Endothelial cell of umbilical vein (primary cell): ENCODE measurements at regions not wholly inside any gene's neighbourhood (a gene's known extent, or its start where the extent isn't known, plus 50 kb on each side); places are given as distances from the start of the nearest gene placed in this dataset.

Experiments
- BruUV-seq: library from RNA; stranded (reverse); fragments of 400-500 nt; replicated peaks from 2 replicates; lab custom pipeline; 2021; lab: Mats Ljungman, UMichigan
- CTCF ChIA-PET: fragments of 300-600, 350-600 bp; sonication (Branson Sonifier 250); formaldehyde crosslinking; loops from one replicate; lab custom pipeline; 2021; ENCODE audit warnings: antibody characterized with exemption, inconsistent platforms; lab: Charles Lee
- POLR2A ChIA-PET: fragments of 300-600, 350-600 bp; sonication (Branson Sonifier 250); formaldehyde crosslinking; loops from one replicate; lab custom pipeline; 2021; ENCODE audit warnings: antibody characterized with exemption, inconsistent platforms; lab: Charles Lee
- DNase-seq: peaks from one replicate; pipeline ENCODE4 v3.0.0-alpha.2; 2011; ENCODE audit warnings: low read depth, low spot score
- FAIRE-seq: peaks from 2 replicates; lab custom pipeline; 2011; peaks lifted over from hg19 to GRCh38; lab: Jason Lieb, UNC
- H2AFZ ChIP-seq: 2 replicates; pipeline ENCODE4 v1.6.0; 2012; ENCODE audit warnings: low read depth, low read length, control low read depth, inconsistent platforms
- H3K27ac ChIP-seq: 2 replicates; pipeline ENCODE4 v1.5.1; 2011; ENCODE audit warnings: low read depth, mild to moderate bottlenecking, control low read depth, low read length, moderate library complexity; ENCODE audit not compliant: insufficient read depth
- H3K27me3 ChIP-seq, 2 experiments: 2 replicates each; pipeline versions ENCODE4 v1.6.0 to v1.6.1; 2011; ENCODE audit warnings: low read length in 2 of 2, mixed read lengths in 1 of 2; ENCODE audit not compliant: control insufficient read depth in 2 of 2, insufficient read depth in 2 of 2
- H3K36me3 ChIP-seq, 2 experiments: 2 replicates in 1 of 2; 3 replicates in 1 of 2; pipeline ENCODE4 v1.5.1; 2011; ENCODE audit warnings: low read length in 2 of 2, mild to moderate bottlenecking in 1 of 2, moderate library complexity in 1 of 2; ENCODE audit not compliant: control insufficient read depth in 2 of 2, insufficient read depth in 2 of 2; ENCODE audit errors: extremely low read depth in 1 of 2
- H3K4me1 ChIP-seq: 3 replicates; pipeline ENCODE4 v1.5.1; 2011; ENCODE audit warnings: mild to moderate bottlenecking, low read length; ENCODE audit not compliant: control insufficient read depth, insufficient read depth; ENCODE audit errors: extremely low read depth
- H3K4me2 ChIP-seq: 2 replicates; pipeline ENCODE4 v1.6.1; 2011; ENCODE audit warnings: low read length, control low read depth, mixed read lengths; ENCODE audit not compliant: insufficient read depth
- H3K4me3 ChIP-seq, 3 experiments: fragments of 200-600 bp in 1 of 3; sonication (generic), shearing (Covaris generic) in 1 of 3; replicated peaks in 1 of 3; 2 replicates each; pipeline ENCODE4 v1.5.1; 2011 to 2016; ENCODE audit warnings: control low read depth in 3 of 3, low read length in 3 of 3, mild to moderate bottlenecking in 2 of 3, inconsistent platforms in 1 of 3, low read depth in 1 of 3, moderate library complexity in 1 of 3; ENCODE audit not compliant: insufficient read depth in 1 of 3
- H3K79me2 ChIP-seq: 2 replicates; pipeline ENCODE4 v1.6.0; 2012; ENCODE audit warnings: low read length, inconsistent platforms; ENCODE audit not compliant: control insufficient read depth, insufficient read depth
- H3K9ac ChIP-seq: replicated peaks from 2 replicates; pipeline ENCODE3; 2011; ENCODE audit warnings: low read length, control low read depth; ENCODE audit not compliant: insufficient read depth; ENCODE audit errors: extremely low read depth
- H3K9me1 ChIP-seq: replicated peaks from 3 replicates; pipeline ENCODE4 v1.6.0; 2011; ENCODE audit warnings: mild to moderate bottlenecking, low read length; ENCODE audit not compliant: control insufficient read depth, insufficient read depth; ENCODE audit errors: extremely low read depth
- H3K9me3 ChIP-seq: replicated peaks from 2 replicates; pipeline ENCODE4 v1.5.1; 2012; ENCODE audit warnings: low read length, inconsistent platforms; ENCODE audit not compliant: control insufficient read depth, insufficient read depth
- H4K20me1 ChIP-seq: replicated peaks from 2 replicates; pipeline ENCODE3; 2011; ENCODE audit warnings: mild to moderate bottlenecking, low read length; ENCODE audit not compliant: control insufficient read depth, insufficient read depth; ENCODE audit errors: extremely low read depth
- CTCF ChIP-seq, 2 donors: IDR thresholded peaks; 1 replicate in 1 of 2; 2 replicates in 1 of 2; pipeline ENCODE4 v1.5.1; 2011; ENCODE audit warnings: low read length in 2 of 2, mild to moderate bottlenecking in 2 of 2, moderate library complexity in 2 of 2, control low read depth in 1 of 2, inconsistent platforms in 1 of 2, low read depth in 1 of 2; ENCODE audit not compliant: insufficient read depth in 1 of 2; ENCODE audit errors: extremely low read depth in 1 of 2
- EZH2 ChIP-seq: IDR thresholded peaks from 2 replicates; pipeline ENCODE4 v1.6.1; 2012; ENCODE audit warnings: borderline replicate concordance, low read depth, mild to moderate bottlenecking, moderate library complexity, low read length, inconsistent platforms; ENCODE audit not compliant: severe bottlenecking
- FOS ChIP-seq: IDR thresholded peaks from 2 replicates; pipeline ENCODE4 v1.6.1; 2011; ENCODE audit warnings: mild to moderate bottlenecking, low read length, moderate library complexity, borderline replicate concordance; ENCODE audit not compliant: insufficient read depth
- GATA2 ChIP-seq: IDR thresholded peaks from 2 replicates; pipeline ENCODE4 v1.7.0; 2011; ENCODE audit warnings: low read depth, mild to moderate bottlenecking, moderate library complexity, mixed read lengths, low read length; ENCODE audit not compliant: insufficient read length, insufficient read depth
- JUN ChIP-seq: IDR thresholded peaks from 2 replicates; pipeline ENCODE4 v1.6.1; 2011; ENCODE audit warnings: borderline replicate concordance, low read depth; ENCODE audit not compliant: insufficient read length, insufficient read depth
- MAX ChIP-seq: IDR thresholded peaks from 2 replicates; pipeline ENCODE4 v1.6.1; 2011; ENCODE audit not compliant: insufficient read depth, insufficient read length
- MYC ChIP-seq: IDR thresholded peaks from one replicate; pipeline ENCODE4 v1.6.1; 2011; ENCODE audit warnings: mild to moderate bottlenecking, low read depth, low read length
- POLR2A ChIP-seq: IDR thresholded peaks from 2 replicates; pipeline ENCODE4 v1.6.1; 2012; ENCODE audit warnings: low read depth, mild to moderate bottlenecking, control low read depth, low read length
- POLR2AphosphoS5 ChIP-seq: IDR thresholded peaks from 2 replicates; pipeline ENCODE4 v1.6.1; 2012; ENCODE audit warnings: low read depth, mild to moderate bottlenecking, control low read depth, low read length, moderate library complexity; ENCODE audit not compliant: insufficient read depth
- dilution Hi-C: fragments of 300-500 bp; cut with MboI; formaldehyde crosslinking; loops from one replicate; pipeline ENCODE4 v1.15.0; 2019; ENCODE audit warnings: low sequenced_read_pairs; ENCODE audit not compliant: extremely low pct_ligation_motif_present
- intact Hi-C: fragments of 100-400 bp; cut with micrococcal nuclease; formaldehyde crosslinking; loops from one replicate; pipeline ENCODE4 v1.10.0; 2022

DNA sequence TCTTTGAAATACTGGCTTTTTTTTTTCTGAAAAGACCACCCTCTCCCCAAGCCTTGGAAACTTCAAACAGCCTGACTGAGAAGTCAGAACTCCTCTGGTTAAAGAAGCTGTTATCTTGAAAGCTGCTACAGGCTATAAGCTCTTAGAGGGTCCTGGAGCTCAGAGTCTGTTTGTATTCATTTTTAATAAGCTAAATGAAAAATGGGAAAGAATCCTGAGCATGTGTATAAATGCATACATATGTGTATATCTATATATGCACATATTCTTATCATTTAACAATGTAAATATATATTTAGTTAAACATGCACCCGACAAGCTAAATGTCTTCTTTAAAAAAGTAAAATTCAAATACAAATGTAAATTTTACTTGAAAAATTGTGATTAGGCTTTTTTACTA lies 494.9 kb upstream of the POU3F2 start:
- intact Hi-C loops (no loop called here), dilution Hi-C loops (no loop called here)
- DNase-seq (no peak), FAIRE-seq (no peak)
- TF ChIP-seq FOS (no peak), JUN (no peak), MYC (no peak), POLR2AphosphoS5 (no peak), GATA2 (no peak)
- no peaks in the 10 kb centered on the region for H4K20me1 ChIP-seq
- no peaks in the 10 kb centered on the region for H3K79me2 ChIP-seq
- no peak overlapping the region for H3K4me3 ChIP-seq
- H3K4me2 ChIP-seq, result no peak overlapping the region
- no TSS peak for BruUV-seq
- no peaks in the 10 kb centered on the region for H3K36me3 ChIP-seq
- H3K9me1 ChIP-seq, result no peaks in the 10 kb centered on the region
- H3K27ac ChIP-seq, result no peak overlapping the region
- ChIA-PET CTCF (interaction anchor here (1.0 kb wide), 1 partner anchor 745 kb away, joined by 3 read pairs; no protein-coding TSS in a partner anchor), POLR2A (no interaction called here)
- H3K9me3 ChIP-seq, result peaks cover 2% of the 10 kb centered on the region
- H3K27me3 ChIP-seq, result no peaks in the 10 kb centered on the region
- H3K4me1 ChIP-seq, result no peaks in the 10 kb centered on the region
- no peak overlapping the region for H2AFZ ChIP-seq
- H3K9ac ChIP-seq, result no peak overlapping the region

GRCh38 chr6:98343004-98343403 lies 491.4 kb upstream of the POU3F2 start:
- TF ChIP-seq FOS, result no peak
- no peak for TF ChIP-seq POLR2A
- TF ChIP-seq CTCF (IDR thresholded peaks at IDR 0.05; ENCODE audit: extremely low read depth in 1 of 2, insufficient read depth in 1 of 2, low read depth in 1 of 2, low read length in 2 of 2), result no peak
- no peak for TF ChIP-seq MYC
- TF ChIP-seq JUN, result no peak
- no peak for TF ChIP-seq GATA2
- no peak for TF ChIP-seq POLR2AphosphoS5
- TF ChIP-seq EZH2, result no peak
- TF ChIP-seq MAX, result no peak
- Histone ChIP-seq H3K9me1 (no peaks in the 10 kb centered on the region), H3K9ac (no peak overlapping the region), H3K36me3 (no peaks in the 10 kb centered on the region), H4K20me1 (no peaks in the 10 kb centered on the region), H3K4me3 (no peak overlapping the region), H3K9me3 (peaks cover 9% of the 10 kb centered on the region), H2AFZ (no peak overlapping the region), H3K27me3 (no peaks in the 10 kb centered on the region), H3K79me2 (no peaks in the 10 kb centered on the region), H3K4me2 (no peak overlapping the region), H3K27ac (no peak overlapping the region), H3K4me1 (no peaks in the 10 kb centered on the region)
- ChIA-PET POLR2A (no interaction called here), CTCF (no interaction called here)
- BruUV-seq, result no TSS peak
- intact Hi-C loops (no loop called here), dilution Hi-C loops (no loop called here)
- DNase-seq (no peak), FAIRE-seq (no peak)
